Cardiac septum (tissue), 1 donor: ENCODE measurements at regions not wholly inside any gene's neighbourhood (a gene's known extent, or its start where the extent isn't known, plus 50 kb on each side); places are given as distances from the start of the nearest gene placed in this dataset.

Source experiments
- DNase-seq: peaks from one replicate; pipeline ENCODE4 v3.0.0-alpha.2; 2020; ENCODE audit warnings: low spot score
- intact Hi-C: fragments of 100-400 bp; cut with DNase I; formaldehyde crosslinking; loops from one replicate; pipeline ENCODE4 v1.14.0; 2022
- donor health status: DM: no; HTN: no; CAD: no.

GRCh38 chr12:19836456-19836855 lies 397.2 kb downstream of the AEBP2 start:
- intact Hi-C loops: no loop called here

GRCh38 chr12:19837543-19837942 lies 398.3 kb downstream of the AEBP2 start:
- DNase-seq: no peak
- intact Hi-C loops: no loop called here

More at GRCh38 chr12:19836456-19836855, 397.2 kb downstream of the AEBP2 start:
- DNase-seq: no peak

GRCh38 chr12:19841451-19841850 lies 402.2 kb downstream of the AEBP2 start:
- intact Hi-C loops: no loop called here
- DNase-seq: no peak

GRCh38 chr12:19842116-19842515 lies 402.8 kb downstream of the AEBP2 start:
- intact Hi-C loops: no loop called here
- no peak for DNase-seq

- DNase-seq: no peak
- intact Hi-C loops: no loop called here
Measured at GRCh38 chr12:19844224-19844623, 404.9 kb downstream of the AEBP2 start.

GRCh38 chr12:19846574-19846973 lies 407.3 kb downstream of the AEBP2 start:
- intact Hi-C loops: loop anchor here (5.0 kb wide), 3 partner anchors 46 to 89 kb away; no protein-coding TSS in a partner anchor
- no peak for DNase-seq

- DNase-seq: no peak
- intact Hi-C loops: loop anchor here (5.0 kb wide), 3 partner anchors 45 to 90 kb away; no protein-coding TSS in a partner anchor
Measured at GRCh38 chr12:19847294-19848059, 408.2 kb downstream of the AEBP2 start.

GRCh38 chr12:19848421-19848820 lies 409.1 kb downstream of the AEBP2 start:
- DNase-seq: no peak
- intact Hi-C loops: loop anchor here (5.0 kb wide), 3 partner anchors 44 to 91 kb away; no protein-coding TSS in a partner anchor

- no peak for DNase-seq
- intact Hi-C loops: loop anchor here (5.0 kb wide), 3 partner anchors 43 to 92 kb away; no protein-coding TSS in a partner anchor
Measured at GRCh38 chr12:19849208-19849607, 409.9 kb downstream of the AEBP2 start.

GRCh38 chr12:19850346-19851065 lies 411.2 kb downstream of the AEBP2 start:
- intact Hi-C loops: no loop called here
- no peak for DNase-seq

- intact Hi-C loops: no loop called here
- no peak for DNase-seq
Measured at GRCh38 chr12:19852100-19852855, 413.0 kb downstream of the AEBP2 start.

GRCh38 chr12:19855851-19856250 lies 416.6 kb downstream of the AEBP2 start:
- no peak for DNase-seq
- intact Hi-C loops: no loop called here

- DNase-seq: no peak
- intact Hi-C loops: no loop called here
Measured at GRCh38 chr12:19856389-19856788, 417.1 kb downstream of the AEBP2 start.

- DNase-seq: no peak
- intact Hi-C loops: no loop called here
Measured at GRCh38 chr12:19857204-19857603, 417.9 kb downstream of the AEBP2 start.

GRCh38 chr12:19867151-19867550 lies 427.9 kb downstream of the AEBP2 start:
- intact Hi-C loops: no loop called here
- no peak for DNase-seq

- intact Hi-C loops: no loop called here
- DNase-seq: no peak
Measured at GRCh38 chr12:19867970-19868369, 428.7 kb downstream of the AEBP2 start.

- DNase-seq: no peak
- intact Hi-C loops: no loop called here
Measured at GRCh38 chr12:19869413-19869812, 430.1 kb downstream of the AEBP2 start.

GRCh38 chr12:19872621-19873540 lies 433.6 kb downstream of the AEBP2 start:
- intact Hi-C loops: no loop called here
- no peak for DNase-seq

GRCh38 chr12:19880076-19880475 lies 440.8 kb downstream of the AEBP2 start:
- no peak for DNase-seq
- intact Hi-C loops: no loop called here
